Parathyroid adenoma (tissue), 2 donors: ENCODE measurements at regions not wholly inside any gene's neighbourhood (a gene's known extent, or its start where the extent isn't known, plus 50 kb on each side); places are given as distances from the start of the nearest gene placed in this dataset.

Experiments
- H2AFZ ChIP-seq: fragments of 300-600 bp; sonication (generic); one replicate; pipeline ENCODE4 v1.7.0; 2017; ENCODE audit warnings: antibody characterized with exemption, mild to moderate bottlenecking
- H3K27ac ChIP-seq: fragments of 300-600 bp; sonication (generic); one replicate; pipeline ENCODE4 v1.7.0; 2017
- H3K27me3 ChIP-seq: fragments of 300-600 bp; sonication (generic); one replicate; pipeline ENCODE4 v1.7.0; 2017; ENCODE audit warnings: low read length; ENCODE audit not compliant: control insufficient read depth, insufficient read depth
- H3K36me3 ChIP-seq: fragments of 300-600 bp; sonication (generic); one replicate; pipeline ENCODE4 v1.7.0; 2017; ENCODE audit warnings: low read length; ENCODE audit not compliant: control insufficient read depth, insufficient read depth
- H3K4me1 ChIP-seq: fragments of 300-600 bp; sonication (generic); one replicate; pipeline ENCODE4 v1.7.0; 2017; ENCODE audit warnings: control low read depth
- H3K4me2 ChIP-seq: fragments of 300-600 bp; sonication (generic); one replicate; pipeline ENCODE4 v1.7.0; 2017; ENCODE audit warnings: low read length
- H3K4me3 ChIP-seq: fragments of 300-600 bp; sonication (generic); one replicate; pipeline ENCODE4 v1.7.0; 2017; ENCODE audit warnings: low read depth, low read length
- H3K79me2 ChIP-seq: fragments of 300-600 bp; sonication (generic); one replicate; pipeline ENCODE4 v1.7.0; 2017; ENCODE audit warnings: control low read depth
- H3K9ac ChIP-seq: fragments of 300-600 bp; sonication (generic); one replicate; pipeline ENCODE4 v1.7.0; 2017; ENCODE audit warnings: mild to moderate bottlenecking
- H3K9me3 ChIP-seq: fragments of 300-600 bp; sonication (generic); one replicate; pipeline ENCODE4 v1.7.0; 2017; ENCODE audit warnings: low read length; ENCODE audit not compliant: control insufficient read depth
- TF ChIP-seq, protein P1 (sequence below): fragments of 300-600 bp; sonication (generic); IDR thresholded peaks from one replicate; pipeline ENCODE4 v1.7.0; 2017; ENCODE audit warnings: antibody characterized with exemption, mild to moderate bottlenecking
- donor health status: primary hyperparathyroidism.

DNA sequence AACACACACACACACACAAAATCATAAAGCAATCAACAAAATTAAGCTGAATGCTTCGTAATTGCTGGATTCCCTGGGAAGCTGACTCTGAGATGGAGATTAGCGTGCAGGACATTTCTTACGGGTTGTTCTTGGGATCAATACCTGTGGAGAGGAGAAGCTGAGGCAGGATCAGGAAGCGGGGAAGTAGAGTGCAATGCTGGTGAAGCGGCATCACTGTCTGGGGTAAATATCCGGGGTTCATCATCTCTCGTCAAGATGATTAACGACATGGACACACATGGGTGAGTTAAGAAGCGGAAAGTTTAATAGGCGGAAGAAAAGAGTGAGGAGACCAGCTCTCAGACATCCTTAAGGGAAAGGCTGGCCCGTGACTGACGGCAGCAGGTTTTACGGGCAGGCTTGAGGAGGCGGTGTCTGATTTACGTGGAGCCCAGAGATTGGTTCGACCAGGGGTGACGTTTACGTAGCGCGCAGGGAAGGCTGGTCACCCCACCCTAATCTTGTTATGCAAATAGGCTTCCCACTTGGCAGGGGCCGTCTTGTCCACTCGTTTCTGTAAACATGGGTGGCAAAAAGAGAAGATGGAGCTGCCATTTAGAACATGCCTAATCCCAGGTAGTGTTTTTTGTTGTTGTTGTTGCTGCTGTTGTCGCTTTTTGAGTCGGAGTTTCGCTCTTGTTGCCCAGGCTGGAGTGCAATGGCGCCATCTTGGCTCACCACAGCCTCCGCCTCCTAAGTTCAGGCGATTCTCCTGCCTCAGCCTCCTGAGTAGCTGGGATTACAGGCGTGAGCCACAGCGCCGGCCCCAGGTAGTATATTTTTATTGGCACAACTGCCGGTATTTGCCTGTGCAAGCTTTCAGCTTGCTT lies 135.6 kb upstream of the KCNJ15 start:
- Histone ChIP-seq H3K4me2 (no peak overlapping the region), H3K9me3 (no peaks in the 10 kb centered on the region), H3K27ac (no peak overlapping the region), H2AFZ (no peak overlapping the region), H3K27me3 (no peaks in the 10 kb centered on the region), H3K36me3 (no peaks in the 10 kb centered on the region), H3K79me2 (no peaks in the 10 kb centered on the region), H3K4me3 (no peak overlapping the region), H3K9ac (no peak overlapping the region), H3K4me1 (no peaks in the 10 kb centered on the region)
- TF ChIP-seq, protein P1, sequence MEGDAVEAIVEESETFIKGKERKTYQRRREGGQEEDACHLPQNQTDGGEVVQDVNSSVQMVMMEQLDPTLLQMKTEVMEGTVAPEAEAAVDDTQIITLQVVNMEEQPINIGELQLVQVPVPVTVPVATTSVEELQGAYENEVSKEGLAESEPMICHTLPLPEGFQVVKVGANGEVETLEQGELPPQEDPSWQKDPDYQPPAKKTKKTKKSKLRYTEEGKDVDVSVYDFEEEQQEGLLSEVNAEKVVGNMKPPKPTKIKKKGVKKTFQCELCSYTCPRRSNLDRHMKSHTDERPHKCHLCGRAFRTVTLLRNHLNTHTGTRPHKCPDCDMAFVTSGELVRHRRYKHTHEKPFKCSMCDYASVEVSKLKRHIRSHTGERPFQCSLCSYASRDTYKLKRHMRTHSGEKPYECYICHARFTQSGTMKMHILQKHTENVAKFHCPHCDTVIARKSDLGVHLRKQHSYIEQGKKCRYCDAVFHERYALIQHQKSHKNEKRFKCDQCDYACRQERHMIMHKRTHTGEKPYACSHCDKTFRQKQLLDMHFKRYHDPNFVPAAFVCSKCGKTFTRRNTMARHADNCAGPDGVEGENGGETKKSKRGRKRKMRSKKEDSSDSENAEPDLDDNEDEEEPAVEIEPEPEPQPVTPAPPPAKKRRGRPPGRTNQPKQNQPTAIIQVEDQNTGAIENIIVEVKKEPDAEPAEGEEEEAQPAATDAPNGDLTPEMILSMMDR: no peak

DNA sequence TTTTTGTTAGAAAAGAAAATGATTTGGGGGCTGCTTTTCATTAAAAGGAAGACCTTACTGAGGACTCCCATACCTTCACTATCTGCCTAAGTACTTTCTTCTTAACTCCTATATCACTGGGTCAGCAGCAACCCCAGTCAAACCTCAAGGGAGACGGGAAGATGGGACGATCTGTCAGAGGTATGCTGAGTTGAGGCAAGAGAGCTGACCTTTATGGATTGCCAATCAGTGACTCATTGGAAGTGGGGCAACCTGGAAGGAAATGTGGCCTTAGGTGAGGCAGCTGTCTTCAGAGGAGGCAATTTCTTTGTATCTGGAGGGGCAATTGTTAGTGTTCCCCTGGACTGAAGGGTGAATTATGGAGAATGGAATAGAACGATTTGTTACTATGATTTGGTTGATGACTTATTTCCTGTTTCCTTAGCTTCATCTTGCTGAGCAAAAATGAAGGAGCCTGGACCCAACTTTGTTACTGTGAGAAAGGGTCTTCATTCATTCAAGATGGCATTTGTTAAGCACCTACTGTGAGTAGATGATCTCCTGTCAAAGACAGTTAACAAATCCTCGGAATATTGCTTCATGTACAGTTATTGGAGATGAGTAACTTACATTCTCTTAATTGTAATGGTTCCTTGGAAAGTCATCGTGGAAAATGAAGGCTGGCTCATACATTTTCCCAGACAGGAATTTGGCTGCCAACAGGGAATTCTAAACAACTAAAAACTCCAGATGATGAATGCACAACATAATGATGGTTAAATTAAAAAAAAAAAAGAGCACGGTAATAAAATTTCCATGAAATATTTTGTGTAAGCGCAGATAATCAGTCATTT lies 134.7 kb upstream of the KCNJ15 start:
- H3K4me1 ChIP-seq: no peaks in the 10 kb centered on the region
- H3K36me3 ChIP-seq: no peaks in the 10 kb centered on the region
- no peak overlapping the region for H3K4me3 ChIP-seq
- no peak overlapping the region for H2AFZ ChIP-seq
- no peaks in the 10 kb centered on the region for H3K27me3 ChIP-seq
- no peaks in the 10 kb centered on the region for H3K79me2 ChIP-seq
- no peak overlapping the region for H3K27ac ChIP-seq
- no peaks in the 10 kb centered on the region for H3K9me3 ChIP-seq
- H3K4me2 ChIP-seq: no peak overlapping the region
- H3K9ac ChIP-seq: no peak overlapping the region
- TF ChIP-seq, protein P1: no peak

DNA sequence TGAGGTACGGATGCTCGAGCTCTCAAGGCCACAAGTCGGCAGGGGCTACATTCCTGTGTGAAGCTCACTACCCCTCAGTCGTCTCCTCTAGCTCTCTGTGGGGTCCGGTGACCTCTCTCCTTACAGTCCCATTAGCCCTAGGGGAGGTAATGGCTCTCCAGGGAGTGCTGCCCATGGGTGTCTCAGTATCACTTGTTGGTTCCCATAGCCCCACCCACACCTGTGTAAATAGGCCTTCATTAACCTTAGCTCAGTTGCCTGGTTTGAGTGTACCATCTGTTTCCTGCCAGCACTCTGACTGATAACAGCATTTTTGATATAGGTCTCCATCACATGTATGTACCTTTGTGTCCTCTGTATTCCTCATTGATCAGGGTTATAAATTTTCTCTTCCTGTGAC lies 133.2 kb upstream of the KCNJ15 start:
- Histone ChIP-seq H3K4me1 (no peaks in the 10 kb centered on the region), H3K4me3 (no peak overlapping the region), H3K4me2 (no peak overlapping the region), H3K9me3 (no peaks in the 10 kb centered on the region), H3K79me2 (no peaks in the 10 kb centered on the region), H3K36me3 (no peaks in the 10 kb centered on the region), H3K27ac (no peak overlapping the region), H3K27me3 (no peaks in the 10 kb centered on the region), H2AFZ (no peak overlapping the region), H3K9ac (no peak overlapping the region)
- TF ChIP-seq, protein P1: no peak

DNA sequence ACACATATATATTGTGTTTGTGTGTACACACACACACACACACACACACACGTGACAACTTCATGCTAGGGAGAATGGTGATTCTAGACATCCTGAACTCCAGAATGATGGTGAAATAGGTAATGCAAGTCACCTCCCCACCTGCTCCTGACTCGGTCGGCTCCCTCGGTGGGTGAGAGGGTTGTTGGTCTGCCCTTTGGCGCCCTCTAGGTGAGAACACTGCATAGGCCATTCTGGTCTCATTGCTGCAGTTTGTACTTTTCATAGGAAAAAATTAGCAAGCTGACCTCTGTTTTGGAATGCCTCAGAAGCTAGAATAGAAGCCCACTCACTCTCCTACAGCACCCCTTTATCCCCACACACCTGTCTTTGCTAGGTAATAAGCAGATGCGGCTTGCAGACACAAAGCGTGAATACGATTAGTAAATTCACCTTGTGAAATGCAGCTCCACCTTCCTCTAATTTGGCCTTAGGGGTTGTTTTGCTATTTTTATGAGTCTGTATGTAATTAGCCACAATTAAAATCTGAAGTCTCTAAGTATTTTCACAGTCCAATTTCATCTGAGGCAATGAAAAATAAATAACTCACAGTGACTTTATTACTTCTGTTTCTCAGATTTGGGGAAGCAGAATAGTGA lies 130.0 kb upstream of the KCNJ15 start:
- H3K4me1 ChIP-seq: no peaks in the 10 kb centered on the region
- no peak overlapping the region for H3K4me3 ChIP-seq
- no peak overlapping the region for H3K9ac ChIP-seq
- no peaks in the 10 kb centered on the region for H3K9me3 ChIP-seq
- no peaks in the 10 kb centered on the region for H3K36me3 ChIP-seq
- H2AFZ ChIP-seq: no peak overlapping the region
- H3K79me2 ChIP-seq: no peaks in the 10 kb centered on the region
- TF ChIP-seq, protein P1: peak; percentile 35
- H3K4me2 ChIP-seq: no peak overlapping the region
- H3K27ac ChIP-seq: no peak overlapping the region
- no peaks in the 10 kb centered on the region for H3K27me3 ChIP-seq
